ENCODE measurements at regions not wholly inside any gene's neighbourhood (a gene's known extent, or its start where the extent isn't known, plus 50 kb on each side); places are given as distances from the start of the nearest gene placed in this dataset.
"Not testable (repeated sequence)": the region's sequence is repeated elsewhere in the genome, so short reads cannot be mapped to it uniquely, and the experiment has no call there.

GRCh38 chr14:86072116-86072894 lies 542.4 kb downstream of the FLRT2 start:
- CTCF ChIA-PET = no interaction called here
- POLR2A ChIA-PET = no interaction called here

DNA sequence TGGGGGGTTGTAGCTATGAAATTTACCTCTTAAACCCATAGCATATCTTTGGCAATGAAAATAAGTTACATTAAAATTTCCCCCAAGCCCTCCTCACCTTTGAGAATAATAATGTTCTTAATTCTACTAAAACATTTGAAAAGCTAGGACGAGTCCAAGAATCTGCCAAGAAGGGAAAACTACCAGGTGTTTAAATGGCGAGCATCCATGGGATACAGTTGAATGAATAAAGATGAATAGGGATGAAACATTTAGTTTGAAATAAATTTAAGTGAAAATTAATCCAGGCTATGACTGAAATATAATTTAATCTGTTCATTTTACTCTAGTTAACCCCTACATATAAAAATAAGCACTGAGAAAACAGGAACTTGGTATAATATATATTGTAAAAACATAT lies 536.7 kb downstream of the FLRT2 start:
- ChIA-PET CTCF (no interaction called here), POLR2A (no interaction called here)
- no peak for TF ChIP-seq CTCF (IDR thresholded peaks at IDR 0.05; ENCODE audit: low read depth, low read length)
- DNase-seq (ENCODE audit: low read depth, low spot score) = no peak
- H3K4me3 ChIP-seq (ENCODE audit: low read depth, low read length) = no peak overlapping the region
- H3K27ac ChIP-seq (ENCODE audit: low read depth, low read length) = no peak overlapping the region
- no peaks in the 10 kb centered on the region for H3K27me3 ChIP-seq (ENCODE audit: control insufficient read depth, insufficient read depth, low read length)
- no peaks in the 10 kb centered on the region for H3K9me3 ChIP-seq (ENCODE audit: control insufficient read depth, insufficient read depth, low read length)

More at GRCh38 chr14:86072116-86072894, 542.4 kb downstream of the FLRT2 start:
- DNase-seq (ENCODE audit: low read depth, low spot score) = no peak
- no peaks in the 10 kb centered on the region for H3K27me3 ChIP-seq (ENCODE audit: control insufficient read depth, insufficient read depth, low read length)
- no peak overlapping the region for H3K4me3 ChIP-seq (ENCODE audit: low read depth, low read length)
- no peak overlapping the region for H3K27ac ChIP-seq (ENCODE audit: low read depth, low read length)
- H3K9me3 ChIP-seq (ENCODE audit: control insufficient read depth, insufficient read depth, low read length) = no peaks in the 10 kb centered on the region
- TF ChIP-seq CTCF (IDR thresholded peaks at IDR 0.05; ENCODE audit: low read depth, low read length) = no peak

GRCh38 chr14:86065407-86065806 lies 535.5 kb downstream of the FLRT2 start:
- no peaks in the 10 kb centered on the region for H3K27me3 ChIP-seq (ENCODE audit: control insufficient read depth, insufficient read depth, low read length)
- no peak overlapping the region for H3K4me3 ChIP-seq (ENCODE audit: low read depth, low read length)
- no peak overlapping the region for H3K27ac ChIP-seq (ENCODE audit: low read depth, low read length)
- ChIA-PET CTCF (interaction anchor here (1.3 kb wide), 1 partner anchor 9 kb away, joined by 4 read pairs; no protein-coding TSS in a partner anchor), POLR2A (no interaction called here)
- no peak for DNase-seq (ENCODE audit: low read depth, low spot score)
- no peaks in the 10 kb centered on the region for H3K9me3 ChIP-seq (ENCODE audit: control insufficient read depth, insufficient read depth, low read length)
- TF ChIP-seq CTCF (IDR thresholded peaks at IDR 0.05; ENCODE audit: low read depth, low read length) = no peak

- CTCF ChIA-PET = interaction anchor here (1.3 kb wide), 1 partner anchor 8 kb away, joined by 4 read pairs; no protein-coding TSS in a partner anchor
- H3K4me3 ChIP-seq (ENCODE audit: low read depth, low read length); H3K9me3 ChIP-seq (ENCODE audit: control insufficient read depth, insufficient read depth, low read length); DNase-seq (ENCODE audit: low read depth, low spot score); H3K27me3 ChIP-seq (ENCODE audit: control insufficient read depth, insufficient read depth, low read length); H3K27ac ChIP-seq (ENCODE audit: low read depth, low read length); POLR2A ChIA-PET: not testable (repeated sequence)
Measured at GRCh38 chr14:86064595-86064994, 534.7 kb downstream of the FLRT2 start.

- TF ChIP-seq CTCF (IDR thresholded peaks at IDR 0.05; ENCODE audit: low read depth, low read length) = peak; percentile 94
- H3K27me3 ChIP-seq (ENCODE audit: control insufficient read depth, insufficient read depth, low read length) = no peaks in the 10 kb centered on the region
- no peaks in the 10 kb centered on the region for H3K9me3 ChIP-seq (ENCODE audit: control insufficient read depth, insufficient read depth, low read length)
- CTCF ChIA-PET = interaction anchor here (0.6 to 1.7 kb wide), 7 partner anchors 21 to 945 kb away, joined by 3 to 6 read pairs (median 4); partner anchors contain the start of gene FLRT2
- H3K4me3 ChIP-seq (ENCODE audit: low read depth, low read length) = no peak overlapping the region
- no peak for DNase-seq (ENCODE audit: low read depth, low spot score)
- POLR2A ChIA-PET = no interaction called here
- no peak overlapping the region for H3K27ac ChIP-seq (ENCODE audit: low read depth, low read length)
Measured at GRCh38 chr14:86057018-86057667, 527.2 kb downstream of the FLRT2 start.

Data from AG04450 (cell line).